ENCODE measurements at regions not wholly inside any gene's neighbourhood (a gene's known extent, or its start where the extent isn't known, plus 50 kb on each side); places are given as distances from the start of the nearest gene placed in this dataset.

DNA sequence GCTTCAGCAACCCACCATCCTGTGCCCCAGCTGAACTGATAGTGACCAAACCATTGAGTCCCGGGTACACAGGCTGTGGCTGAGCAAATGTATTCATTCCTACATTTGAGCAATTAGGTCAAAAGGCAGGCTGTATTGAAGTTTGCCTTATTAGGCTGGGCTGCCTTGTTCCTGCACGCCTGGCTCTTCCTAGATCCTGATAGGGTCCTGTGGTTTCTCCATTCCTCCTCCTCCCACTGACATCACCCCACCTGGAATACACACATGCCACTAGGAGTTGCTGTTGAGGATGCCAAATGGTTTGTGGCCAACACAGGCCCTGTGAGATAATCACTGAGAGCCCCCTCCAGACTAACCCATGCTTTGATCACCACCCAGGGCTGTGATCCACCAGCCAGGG is 66.4 kb upstream of the FGFR2 start (continued):
- TF ChIP-seq, protein P1, sequence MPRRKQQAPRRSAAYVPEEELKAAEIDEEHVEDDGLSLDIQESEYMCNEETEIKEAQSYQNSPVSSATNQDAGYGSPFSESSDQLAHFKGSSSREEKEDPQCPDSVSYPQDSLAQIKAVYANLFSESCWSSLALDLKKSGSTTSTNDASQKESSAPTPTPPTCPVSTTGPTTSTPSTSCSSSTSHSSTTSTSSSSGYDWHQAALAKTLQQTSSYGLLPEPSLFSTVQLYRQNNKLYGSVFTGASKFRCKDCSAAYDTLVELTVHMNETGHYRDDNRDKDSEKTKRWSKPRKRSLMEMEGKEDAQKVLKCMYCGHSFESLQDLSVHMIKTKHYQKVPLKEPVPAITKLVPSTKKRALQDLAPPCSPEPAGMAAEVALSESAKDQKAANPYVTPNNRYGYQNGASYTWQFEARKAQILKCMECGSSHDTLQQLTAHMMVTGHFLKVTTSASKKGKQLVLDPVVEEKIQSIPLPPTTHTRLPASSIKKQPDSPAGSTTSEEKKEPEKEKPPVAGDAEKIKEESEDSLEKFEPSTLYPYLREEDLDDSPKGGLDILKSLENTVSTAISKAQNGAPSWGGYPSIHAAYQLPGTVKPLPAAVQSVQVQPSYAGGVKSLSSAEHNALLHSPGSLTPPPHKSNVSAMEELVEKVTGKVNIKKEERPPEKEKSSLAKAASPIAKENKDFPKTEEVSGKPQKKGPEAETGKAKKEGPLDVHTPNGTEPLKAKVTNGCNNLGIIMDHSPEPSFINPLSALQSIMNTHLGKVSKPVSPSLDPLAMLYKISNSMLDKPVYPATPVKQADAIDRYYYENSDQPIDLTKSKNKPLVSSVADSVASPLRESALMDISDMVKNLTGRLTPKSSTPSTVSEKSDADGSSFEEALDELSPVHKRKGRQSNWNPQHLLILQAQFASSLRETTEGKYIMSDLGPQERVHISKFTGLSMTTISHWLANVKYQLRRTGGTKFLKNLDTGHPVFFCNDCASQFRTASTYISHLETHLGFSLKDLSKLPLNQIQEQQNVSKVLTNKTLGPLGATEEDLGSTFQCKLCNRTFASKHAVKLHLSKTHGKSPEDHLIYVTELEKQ (tag by site-specific recombination; IDR thresholded peaks at IDR 0.05; ENCODE audit: borderline replicate concordance): no peak
- TF ChIP-seq OVOL3 (tag by site-specific recombination; IDR thresholded peaks at IDR 0.05) (no peak), ZNF354C (tag by site-specific recombination; IDR thresholded peaks at IDR 0.05; ENCODE audit: borderline replicate concordance, low read depth) (no peak), ZNF521 (tag by site-specific recombination; IDR thresholded peaks at IDR 0.05) (no peak), ZNF768 (tag by site-specific recombination; IDR thresholded peaks at IDR 0.05) (no peak), ZNF514 (tag by site-specific recombination; IDR thresholded peaks at IDR 0.05) (no peak), HOXA7 (CRISPR knock-in tag; IDR thresholded peaks at IDR 0.05; ENCODE audit: borderline replicate concordance) (no peak)
- TF ChIP-seq, protein P2, sequence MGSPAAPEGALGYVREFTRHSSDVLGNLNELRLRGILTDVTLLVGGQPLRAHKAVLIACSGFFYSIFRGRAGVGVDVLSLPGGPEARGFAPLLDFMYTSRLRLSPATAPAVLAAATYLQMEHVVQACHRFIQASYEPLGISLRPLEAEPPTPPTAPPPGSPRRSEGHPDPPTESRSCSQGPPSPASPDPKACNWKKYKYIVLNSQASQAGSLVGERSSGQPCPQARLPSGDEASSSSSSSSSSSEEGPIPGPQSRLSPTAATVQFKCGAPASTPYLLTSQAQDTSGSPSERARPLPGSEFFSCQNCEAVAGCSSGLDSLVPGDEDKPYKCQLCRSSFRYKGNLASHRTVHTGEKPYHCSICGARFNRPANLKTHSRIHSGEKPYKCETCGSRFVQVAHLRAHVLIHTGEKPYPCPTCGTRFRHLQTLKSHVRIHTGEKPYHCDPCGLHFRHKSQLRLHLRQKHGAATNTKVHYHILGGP (tag by site-specific recombination; IDR thresholded peaks at IDR 0.05): no peak
- TF ChIP-seq, protein P3, sequence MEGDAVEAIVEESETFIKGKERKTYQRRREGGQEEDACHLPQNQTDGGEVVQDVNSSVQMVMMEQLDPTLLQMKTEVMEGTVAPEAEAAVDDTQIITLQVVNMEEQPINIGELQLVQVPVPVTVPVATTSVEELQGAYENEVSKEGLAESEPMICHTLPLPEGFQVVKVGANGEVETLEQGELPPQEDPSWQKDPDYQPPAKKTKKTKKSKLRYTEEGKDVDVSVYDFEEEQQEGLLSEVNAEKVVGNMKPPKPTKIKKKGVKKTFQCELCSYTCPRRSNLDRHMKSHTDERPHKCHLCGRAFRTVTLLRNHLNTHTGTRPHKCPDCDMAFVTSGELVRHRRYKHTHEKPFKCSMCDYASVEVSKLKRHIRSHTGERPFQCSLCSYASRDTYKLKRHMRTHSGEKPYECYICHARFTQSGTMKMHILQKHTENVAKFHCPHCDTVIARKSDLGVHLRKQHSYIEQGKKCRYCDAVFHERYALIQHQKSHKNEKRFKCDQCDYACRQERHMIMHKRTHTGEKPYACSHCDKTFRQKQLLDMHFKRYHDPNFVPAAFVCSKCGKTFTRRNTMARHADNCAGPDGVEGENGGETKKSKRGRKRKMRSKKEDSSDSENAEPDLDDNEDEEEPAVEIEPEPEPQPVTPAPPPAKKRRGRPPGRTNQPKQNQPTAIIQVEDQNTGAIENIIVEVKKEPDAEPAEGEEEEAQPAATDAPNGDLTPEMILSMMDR (tag by site-specific recombination; IDR thresholded peaks at IDR 0.05): no peak
- TF ChIP-seq, protein P4, sequence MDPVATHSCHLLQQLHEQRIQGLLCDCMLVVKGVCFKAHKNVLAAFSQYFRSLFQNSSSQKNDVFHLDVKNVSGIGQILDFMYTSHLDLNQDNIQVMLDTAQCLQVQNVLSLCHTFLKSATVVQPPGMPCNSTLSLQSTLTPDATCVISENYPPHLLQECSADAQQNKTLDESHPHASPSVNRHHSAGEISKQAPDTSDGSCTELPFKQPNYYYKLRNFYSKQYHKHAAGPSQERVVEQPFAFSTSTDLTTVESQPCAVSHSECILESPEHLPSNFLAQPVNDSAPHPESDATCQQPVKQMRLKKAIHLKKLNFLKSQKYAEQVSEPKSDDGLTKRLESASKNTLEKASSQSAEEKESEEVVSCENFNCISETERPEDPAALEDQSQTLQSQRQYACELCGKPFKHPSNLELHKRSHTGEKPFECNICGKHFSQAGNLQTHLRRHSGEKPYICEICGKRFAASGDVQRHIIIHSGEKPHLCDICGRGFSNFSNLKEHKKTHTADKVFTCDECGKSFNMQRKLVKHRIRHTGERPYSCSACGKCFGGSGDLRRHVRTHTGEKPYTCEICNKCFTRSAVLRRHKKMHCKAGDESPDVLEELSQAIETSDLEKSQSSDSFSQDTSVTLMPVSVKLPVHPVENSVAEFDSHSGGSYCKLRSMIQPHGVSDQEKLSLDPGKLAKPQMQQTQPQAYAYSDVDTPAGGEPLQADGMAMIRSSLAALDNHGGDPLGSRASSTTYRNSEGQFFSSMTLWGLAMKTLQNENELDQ (tag by site-specific recombination; IDR thresholded peaks at IDR 0.05; ENCODE audit: low read depth): no peak

DNA sequence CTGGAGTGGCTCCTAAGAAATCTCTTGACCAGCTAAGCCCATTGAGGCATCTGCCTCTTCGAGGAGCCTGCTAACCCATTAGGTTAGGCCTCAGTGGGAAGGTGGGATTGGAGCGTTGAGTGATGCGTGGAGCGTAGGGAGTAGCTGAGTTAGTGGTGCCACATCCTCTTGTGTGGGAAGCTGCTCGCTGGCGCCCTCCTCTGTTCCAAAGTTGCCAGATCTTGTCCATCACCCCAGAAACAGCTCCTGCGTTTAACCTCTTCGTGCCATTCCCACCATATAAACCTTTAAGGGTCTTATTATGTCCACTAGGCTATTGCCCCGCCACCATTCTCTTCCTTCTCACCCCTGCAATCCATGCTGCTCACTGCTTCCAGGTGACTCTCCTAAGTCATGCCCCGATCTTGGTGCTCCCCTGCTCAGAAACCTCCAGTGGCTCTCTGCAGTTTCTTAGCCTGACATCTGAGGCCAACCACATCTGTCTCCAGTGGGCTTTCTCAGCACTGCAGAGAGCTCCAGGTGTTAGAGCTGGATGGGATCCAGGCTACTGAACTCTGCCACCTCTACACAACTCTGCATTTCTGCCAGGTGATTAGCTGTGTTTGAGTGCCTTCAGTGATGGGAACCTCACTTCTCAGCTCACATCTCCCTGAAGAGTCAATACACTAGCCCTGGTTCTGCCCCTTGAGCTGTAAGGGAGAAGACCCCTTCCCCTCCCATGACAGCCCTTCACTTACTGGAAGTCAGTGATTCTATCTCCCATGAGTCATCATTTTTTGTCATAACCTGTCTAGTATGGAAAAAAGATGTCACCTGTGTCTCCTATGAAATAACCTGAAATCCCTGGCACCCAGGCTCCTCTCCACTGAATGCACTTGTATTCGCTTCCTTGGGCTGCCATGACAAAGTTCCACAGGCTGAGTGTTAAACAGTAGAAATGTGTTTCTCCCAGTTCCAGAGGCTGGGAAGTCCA is 65.0 kb upstream of the FGFR2 start:
- H3K4me1 ChIP-seq (ENCODE audit: control insufficient read depth, insufficient read depth, low read length): 0 out of 2 replicates have a peak, but pooled peaks cover 2% of the 10 kb centered on the region
- no peak overlapping the region for H3K27ac ChIP-seq (ENCODE audit: extremely low read depth, low read depth, low read length)
- TF ChIP-seq KLF1 (tag by site-specific recombination; IDR thresholded peaks at IDR 0.05): no peak
- peak; percentile 87 for TF ChIP-seq ZNF394 (tag by site-specific recombination; IDR thresholded peaks at IDR 0.05; ENCODE audit: borderline replicate concordance)
- TF ChIP-seq ZNF624 (tag by site-specific recombination; IDR thresholded peaks at IDR 0.05): no peak
- peak; percentile 47 for TF ChIP-seq ZNF654 (tag by site-specific recombination; IDR thresholded peaks at IDR 0.05; ENCODE audit: low read depth)
- no peak for TF ChIP-seq PRDM1 (tag by site-specific recombination; IDR thresholded peaks at IDR 0.05)
- TF ChIP-seq ZNF19 (tag by site-specific recombination; IDR thresholded peaks at IDR 0.05; ENCODE audit: low read depth): no peak
- no peak for TF ChIP-seq ZNF324 (tag by site-specific recombination; IDR thresholded peaks at IDR 0.05)
- TF ChIP-seq ZSCAN16 (tag by site-specific recombination; IDR thresholded peaks at IDR 0.05): no peak
- no peak for TF ChIP-seq ZIC2 (tag by site-specific recombination; IDR thresholded peaks at IDR 0.05)
- TF ChIP-seq, protein P5, sequence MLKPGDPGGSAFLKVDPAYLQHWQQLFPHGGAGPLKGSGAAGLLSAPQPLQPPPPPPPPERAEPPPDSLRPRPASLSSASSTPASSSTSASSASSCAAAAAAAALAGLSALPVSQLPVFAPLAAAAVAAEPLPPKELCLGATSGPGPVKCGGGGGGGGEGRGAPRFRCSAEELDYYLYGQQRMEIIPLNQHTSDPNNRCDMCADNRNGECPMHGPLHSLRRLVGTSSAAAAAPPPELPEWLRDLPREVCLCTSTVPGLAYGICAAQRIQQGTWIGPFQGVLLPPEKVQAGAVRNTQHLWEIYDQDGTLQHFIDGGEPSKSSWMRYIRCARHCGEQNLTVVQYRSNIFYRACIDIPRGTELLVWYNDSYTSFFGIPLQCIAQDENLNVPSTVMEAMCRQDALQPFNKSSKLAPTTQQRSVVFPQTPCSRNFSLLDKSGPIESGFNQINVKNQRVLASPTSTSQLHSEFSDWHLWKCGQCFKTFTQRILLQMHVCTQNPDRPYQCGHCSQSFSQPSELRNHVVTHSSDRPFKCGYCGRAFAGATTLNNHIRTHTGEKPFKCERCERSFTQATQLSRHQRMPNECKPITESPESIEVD (tag by site-specific recombination; IDR thresholded peaks at IDR 0.05): no peak
- no peak for TF ChIP-seq ZNF707 (tag by site-specific recombination; IDR thresholded peaks at IDR 0.05)
- TF ChIP-seq EGR2 (tag by site-specific recombination; IDR thresholded peaks at IDR 0.05; ENCODE audit: low read depth): no peak
- TF ChIP-seq ZBTB8A (tag by site-specific recombination; IDR thresholded peaks at IDR 0.05): no peak
- ChIA-PET CTCF (interaction anchor here (0.6 to 2.6 kb wide), 30 partner anchors 8 to 843 kb away, joined by 3 to 11 read pairs (median 4); partner anchors contain the start of gene WDR11), POLR2A (no interaction called here)
- no peak overlapping the region for H3K4me3 ChIP-seq (ENCODE audit: low read depth, low read length)
- H3K36me3 ChIP-seq (ENCODE audit: control insufficient read depth in 2 of 2, insufficient read depth in 1 of 2, low read length in 2 of 2): no peaks in the 10 kb centered on the region
- H3K9me3 ChIP-seq (ENCODE audit: control insufficient read depth, insufficient read depth, low read depth, low read length): no peaks in the 10 kb centered on the region
